ENCODE measurements at regions not wholly inside any gene's neighbourhood (a gene's known extent, or its start where the extent isn't known, plus 50 kb on each side); places are given as distances from the start of the nearest gene placed in this dataset.

DNA sequence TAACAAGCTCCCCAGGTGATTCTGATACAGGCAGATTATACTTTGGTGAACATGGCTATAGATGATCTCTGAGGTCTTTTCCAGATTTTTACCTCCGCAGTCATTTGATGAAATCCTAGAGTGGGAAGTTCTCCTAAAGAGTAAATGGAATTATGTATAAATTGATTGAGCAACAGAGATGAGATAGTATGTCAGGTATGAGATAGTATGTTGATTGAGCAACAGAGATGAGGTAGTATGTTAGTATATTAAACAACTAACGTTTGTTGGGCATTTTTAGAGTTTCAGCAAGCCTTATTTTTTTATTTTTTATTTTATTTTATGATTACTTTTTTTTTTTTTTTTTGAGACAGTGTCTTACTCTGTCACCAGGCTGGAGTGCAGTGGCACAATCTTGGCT is 265.0 kb upstream of the SOX2 start:
- TF ChIP-seq, protein P1, sequence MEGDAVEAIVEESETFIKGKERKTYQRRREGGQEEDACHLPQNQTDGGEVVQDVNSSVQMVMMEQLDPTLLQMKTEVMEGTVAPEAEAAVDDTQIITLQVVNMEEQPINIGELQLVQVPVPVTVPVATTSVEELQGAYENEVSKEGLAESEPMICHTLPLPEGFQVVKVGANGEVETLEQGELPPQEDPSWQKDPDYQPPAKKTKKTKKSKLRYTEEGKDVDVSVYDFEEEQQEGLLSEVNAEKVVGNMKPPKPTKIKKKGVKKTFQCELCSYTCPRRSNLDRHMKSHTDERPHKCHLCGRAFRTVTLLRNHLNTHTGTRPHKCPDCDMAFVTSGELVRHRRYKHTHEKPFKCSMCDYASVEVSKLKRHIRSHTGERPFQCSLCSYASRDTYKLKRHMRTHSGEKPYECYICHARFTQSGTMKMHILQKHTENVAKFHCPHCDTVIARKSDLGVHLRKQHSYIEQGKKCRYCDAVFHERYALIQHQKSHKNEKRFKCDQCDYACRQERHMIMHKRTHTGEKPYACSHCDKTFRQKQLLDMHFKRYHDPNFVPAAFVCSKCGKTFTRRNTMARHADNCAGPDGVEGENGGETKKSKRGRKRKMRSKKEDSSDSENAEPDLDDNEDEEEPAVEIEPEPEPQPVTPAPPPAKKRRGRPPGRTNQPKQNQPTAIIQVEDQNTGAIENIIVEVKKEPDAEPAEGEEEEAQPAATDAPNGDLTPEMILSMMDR (IDR thresholded peaks at IDR 0.05; ENCODE audit: low read depth, low read length) = no peak
- no peak for TF ChIP-seq EZH2phosphoT487 (IDR thresholded peaks at IDR 0.05; ENCODE audit: low read depth)

All from OCI-LY3 (cell line).